BJ (cell line): ENCODE measurements at regions not wholly inside any gene's neighbourhood (a gene's known extent, or its start where the extent isn't known, plus 50 kb on each side); places are given as distances from the start of the nearest gene placed in this dataset.

Source experiments
- CTCF ChIA-PET: fragments of 350-600 bp; formaldehyde crosslinking; extraction: SDS; loops from one replicate; lab custom pipeline; 2021; ENCODE audit warnings: antibody characterized with exemption, inconsistent platforms; lab: Yijun Ruan, JAX
- POLR2A ChIA-PET: fragments of 300-600 bp; sonication (Branson Sonifier 250); formaldehyde crosslinking; extraction: SDS; loops from one replicate; lab custom pipeline; 2021; ENCODE audit warnings: antibody characterized with exemption; lab: Charles Lee
- DNase-seq: peaks from one replicate; pipeline ENCODE4 v3.0.0-alpha.2; 2011; ENCODE audit warnings: low read depth
- H3K27me3 ChIP-seq: 2 replicates; pipeline ENCODE4 v1.6.0; 2011; ENCODE audit warnings: low read length; ENCODE audit not compliant: control insufficient read depth, insufficient read depth
- H3K36me3 ChIP-seq: 2 replicates; pipeline ENCODE4 v1.5.1; 2011; ENCODE audit warnings: low read length; ENCODE audit not compliant: control insufficient read depth, insufficient read depth
- H3K4me3 ChIP-seq: 2 replicates; pipeline ENCODE4 v1.5.1; 2011; ENCODE audit warnings: low read depth, mild to moderate bottlenecking, control low read depth, low read length
- CTCF ChIP-seq: IDR thresholded peaks from 2 replicates; pipeline ENCODE4 v1.5.1; 2011; ENCODE audit warnings: low read depth, mild to moderate bottlenecking, control low read depth, inconsistent platforms, low read length, moderate library complexity; ENCODE audit not compliant: insufficient read depth

GRCh38 chr11:127864861-127865260, 722.5 kb downstream of the ETS1 start:
- no peak for DNase-seq
- Histone ChIP-seq H3K36me3 (no peaks in the 10 kb centered on the region), H3K27me3 (no peaks in the 10 kb centered on the region), H3K4me3 (no peak overlapping the region)
- ChIA-PET POLR2A (no interaction called here), CTCF (interaction anchor here (1.0 kb wide), 1 partner anchor 15 kb away, joined by 3 read pairs; no protein-coding TSS in a partner anchor)
- TF ChIP-seq CTCF, result no peak

DNA sequence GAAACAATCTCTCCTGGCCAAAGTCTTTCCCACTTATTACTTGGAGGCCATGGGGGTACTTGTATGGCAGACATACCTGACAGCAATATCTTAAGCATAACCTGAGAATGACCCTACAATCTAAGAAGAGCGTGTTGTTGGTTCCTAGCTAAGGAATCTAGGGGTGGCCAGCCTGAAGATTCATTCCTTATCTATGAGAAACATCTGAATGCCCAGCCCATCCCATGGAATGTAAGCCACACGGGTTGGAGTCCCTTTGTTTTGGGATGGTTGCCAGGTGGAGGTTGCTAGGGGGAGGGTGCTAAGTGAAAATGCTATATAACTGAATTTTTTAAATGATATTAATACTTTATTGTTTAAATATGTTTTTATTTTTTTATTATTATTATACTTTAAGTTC, 725.0 kb downstream of the ETS1 start:
- Histone ChIP-seq H3K27me3 (no peaks in the 10 kb centered on the region), H3K4me3 (no peak overlapping the region), H3K36me3 (no peaks in the 10 kb centered on the region)
- POLR2A ChIA-PET, result no interaction called here
- CTCF ChIA-PET, result no interaction called here
- no peak for TF ChIP-seq CTCF
- DNase-seq, result no peak

DNA sequence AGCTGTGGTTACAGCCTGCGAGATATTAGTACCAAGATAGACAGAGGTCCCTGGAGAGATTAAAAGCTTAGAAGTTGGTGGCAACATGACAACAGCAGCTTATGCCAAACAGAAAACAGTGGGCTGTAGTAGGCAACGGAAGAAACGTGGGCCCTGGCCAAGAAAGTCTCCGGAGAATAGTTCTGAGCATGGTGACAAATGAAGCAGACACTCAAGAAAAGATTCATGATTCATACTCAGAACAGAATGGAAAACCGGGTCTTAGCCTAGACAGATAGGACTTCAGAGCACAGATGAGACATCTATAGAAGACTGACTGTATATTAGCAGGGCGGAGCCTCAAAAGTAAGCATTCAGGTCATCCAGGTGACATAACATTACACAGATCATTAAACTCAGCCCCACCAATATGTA, 727.4 kb downstream of the ETS1 start:
- no peak for TF ChIP-seq CTCF
- no peaks in the 10 kb centered on the region for H3K36me3 ChIP-seq
- no peak overlapping the region for H3K4me3 ChIP-seq
- POLR2A ChIA-PET, result interaction anchor here (0.6 kb wide), 1 partner anchor 10 kb away, joined by 3 read pairs; no protein-coding TSS in a partner anchor
- H3K27me3 ChIP-seq, result no peaks in the 10 kb centered on the region
- CTCF ChIA-PET, result no interaction called here
- DNase-seq, result no peak

GRCh38 chr11:127844876-127845275, 742.5 kb downstream of the ETS1 start:
- no peak for TF ChIP-seq CTCF
- H3K27me3 ChIP-seq, result no peaks in the 10 kb centered on the region; the same call in 1 of the 2 replicates
- H3K36me3 ChIP-seq, result no peaks in the 10 kb centered on the region
- POLR2A ChIA-PET, result no interaction called here
- CTCF ChIA-PET, result interaction anchor here (0.6 to 2.6 kb wide), 8 partner anchors 11 to 313 kb away, joined by 3 to 76 read pairs (median 6); no protein-coding TSS in a partner anchor
- DNase-seq, result no peak
- no peak overlapping the region for H3K4me3 ChIP-seq

DNA sequence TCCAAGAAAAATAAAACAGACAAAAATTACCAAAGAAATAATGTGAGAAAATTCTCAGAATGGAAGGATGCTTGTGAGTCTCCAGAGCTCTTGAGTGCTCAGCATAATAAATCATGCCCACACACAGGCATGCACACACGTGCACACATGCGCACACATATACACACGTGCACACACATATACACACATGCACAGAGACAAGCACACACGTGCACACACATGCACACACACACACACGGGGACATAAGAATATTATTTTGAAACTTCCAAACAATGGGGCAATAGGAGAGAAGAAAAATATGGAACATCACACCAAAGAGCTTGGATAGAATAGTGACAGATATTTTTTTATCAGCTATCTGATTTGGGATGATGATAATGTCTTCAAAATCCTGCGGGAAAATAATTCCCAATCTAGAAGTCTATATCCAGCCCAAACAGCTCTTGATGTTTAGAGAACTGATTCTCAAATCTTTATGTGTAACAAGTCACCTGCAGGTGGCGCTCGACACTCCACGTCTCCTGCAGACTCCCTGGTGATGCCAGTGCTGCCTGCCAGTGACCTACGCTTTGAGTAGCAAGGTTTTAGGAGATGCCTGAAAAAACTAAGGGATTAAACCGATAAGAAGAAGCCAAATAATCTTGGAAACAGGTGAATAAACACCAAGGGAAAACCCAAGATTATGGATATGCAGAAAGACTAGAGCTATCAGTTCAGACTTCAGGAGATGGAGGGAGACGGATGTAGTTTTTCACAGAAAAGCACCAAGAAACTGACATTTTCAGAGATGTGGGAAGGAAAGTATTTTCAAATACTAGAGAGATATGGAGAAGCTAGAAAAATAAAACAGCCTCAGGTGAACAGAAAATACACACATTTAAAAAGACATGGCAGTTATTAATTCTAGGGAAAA, 743.6 kb downstream of the ETS1 start:
- H3K4me3 ChIP-seq, result no peak overlapping the region
- ChIA-PET POLR2A (no interaction called here), CTCF (interaction anchor here (0.5 to 2.6 kb wide), 42 partner anchors 9 to 1213 kb away, joined by 3 to 76 read pairs (median 4); no protein-coding TSS in a partner anchor)
- H3K36me3 ChIP-seq, result no peaks in the 10 kb centered on the region
- H3K27me3 ChIP-seq, result no peaks in the 10 kb centered on the region; the same call in 1 of the 2 replicates
- no peak for DNase-seq
- TF ChIP-seq CTCF, result peak; percentile 79
